ENCODE measurements at regions not wholly inside any gene's neighbourhood (a gene's known extent, or its start where the extent isn't known, plus 50 kb on each side); places are given as distances from the start of the nearest gene placed in this dataset.

DNA sequence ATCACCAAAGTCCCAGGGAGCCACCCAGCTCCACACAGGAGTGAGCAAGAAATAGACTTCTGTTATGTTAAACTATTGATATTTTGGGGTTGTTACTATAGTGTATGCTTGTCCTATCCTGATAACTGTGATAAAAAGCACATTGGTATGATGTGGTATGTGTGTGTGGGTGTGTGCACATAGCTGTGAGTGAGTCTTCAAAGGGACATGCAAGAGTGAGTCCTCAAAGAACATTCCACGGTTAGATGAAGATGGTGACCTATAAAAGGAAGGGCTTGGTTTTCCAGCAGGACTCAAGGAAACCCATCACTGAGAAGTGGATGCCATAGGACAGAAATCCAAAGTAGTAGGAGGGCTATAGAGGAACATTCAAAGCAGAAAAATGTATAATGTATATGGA is 342.9 kb downstream of the TSN start:
- TF ChIP-seq, protein P1, sequence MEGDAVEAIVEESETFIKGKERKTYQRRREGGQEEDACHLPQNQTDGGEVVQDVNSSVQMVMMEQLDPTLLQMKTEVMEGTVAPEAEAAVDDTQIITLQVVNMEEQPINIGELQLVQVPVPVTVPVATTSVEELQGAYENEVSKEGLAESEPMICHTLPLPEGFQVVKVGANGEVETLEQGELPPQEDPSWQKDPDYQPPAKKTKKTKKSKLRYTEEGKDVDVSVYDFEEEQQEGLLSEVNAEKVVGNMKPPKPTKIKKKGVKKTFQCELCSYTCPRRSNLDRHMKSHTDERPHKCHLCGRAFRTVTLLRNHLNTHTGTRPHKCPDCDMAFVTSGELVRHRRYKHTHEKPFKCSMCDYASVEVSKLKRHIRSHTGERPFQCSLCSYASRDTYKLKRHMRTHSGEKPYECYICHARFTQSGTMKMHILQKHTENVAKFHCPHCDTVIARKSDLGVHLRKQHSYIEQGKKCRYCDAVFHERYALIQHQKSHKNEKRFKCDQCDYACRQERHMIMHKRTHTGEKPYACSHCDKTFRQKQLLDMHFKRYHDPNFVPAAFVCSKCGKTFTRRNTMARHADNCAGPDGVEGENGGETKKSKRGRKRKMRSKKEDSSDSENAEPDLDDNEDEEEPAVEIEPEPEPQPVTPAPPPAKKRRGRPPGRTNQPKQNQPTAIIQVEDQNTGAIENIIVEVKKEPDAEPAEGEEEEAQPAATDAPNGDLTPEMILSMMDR (conservative IDR thresholded peaks at IDR 0.05): no peak
- no peak overlapping the region for H3K27ac ChIP-seq

DNA sequence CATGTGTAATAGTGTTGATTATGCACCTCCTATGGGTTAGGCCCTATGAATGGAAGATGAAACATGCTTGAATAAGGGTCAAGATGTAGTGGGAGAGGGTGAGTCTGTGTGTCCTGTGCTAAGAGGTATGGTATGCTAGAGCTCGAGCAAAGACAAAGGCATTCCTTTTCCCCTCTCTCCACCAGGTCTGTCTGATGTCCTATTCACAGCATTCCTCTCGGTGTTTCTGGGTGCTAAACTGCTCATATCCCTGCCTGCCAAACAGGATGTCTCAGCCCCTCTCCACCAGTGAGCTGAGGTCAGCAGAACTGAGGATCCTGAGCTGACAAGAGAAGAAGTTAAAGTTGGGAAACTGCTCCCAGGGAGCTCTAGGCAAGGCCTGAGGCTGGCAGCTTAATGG is 344.9 kb downstream of the TSN start:
- no peak overlapping the region for H3K27ac ChIP-seq
- TF ChIP-seq, protein P1 (conservative IDR thresholded peaks at IDR 0.05): no peak

DNA sequence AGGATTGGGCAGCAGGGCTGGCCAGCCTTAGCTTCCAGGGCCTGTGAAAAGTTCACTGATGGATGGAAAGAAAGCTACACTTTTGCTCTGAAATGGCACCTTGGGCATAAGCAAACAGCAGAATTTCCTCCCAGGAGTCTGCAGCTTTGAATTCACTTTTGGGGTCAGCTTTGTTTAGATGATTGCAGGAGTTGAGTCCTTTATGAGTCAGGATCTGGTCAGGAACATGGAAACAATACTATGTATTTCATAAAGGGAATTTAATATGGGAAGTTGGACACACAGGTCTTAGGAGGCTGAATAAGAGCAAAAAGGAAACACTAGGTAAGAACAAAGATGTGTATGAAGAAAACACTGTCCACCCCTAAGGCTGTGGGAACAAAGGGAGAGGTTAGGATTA is 345.3 kb downstream of the TSN start:
- TF ChIP-seq, protein P1 (conservative IDR thresholded peaks at IDR 0.05): no peak
- no peak overlapping the region for H3K27ac ChIP-seq

DNA sequence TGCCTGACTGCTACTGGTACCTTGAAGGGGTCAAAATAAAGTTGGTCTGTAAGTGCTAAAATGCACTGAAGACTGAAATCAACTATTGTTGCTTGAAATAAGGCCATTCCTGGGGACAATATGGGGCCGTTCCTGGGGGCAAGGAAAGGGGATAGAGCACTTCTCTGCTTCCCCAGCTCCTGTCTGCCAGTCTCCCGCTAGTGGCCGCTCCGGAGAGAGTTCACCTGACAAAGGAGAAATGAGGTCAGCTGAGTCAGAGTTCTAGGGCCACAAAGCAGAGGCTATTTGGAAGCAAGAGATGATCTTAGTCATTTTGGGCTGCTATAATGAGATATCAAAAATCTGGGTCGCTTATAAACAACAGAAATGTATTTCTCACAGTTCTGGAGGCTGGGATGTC is 345.9 kb downstream of the TSN start:
- TF ChIP-seq, protein P1 (conservative IDR thresholded peaks at IDR 0.05): no peak
- H3K27ac ChIP-seq: no peak overlapping the region

DNA sequence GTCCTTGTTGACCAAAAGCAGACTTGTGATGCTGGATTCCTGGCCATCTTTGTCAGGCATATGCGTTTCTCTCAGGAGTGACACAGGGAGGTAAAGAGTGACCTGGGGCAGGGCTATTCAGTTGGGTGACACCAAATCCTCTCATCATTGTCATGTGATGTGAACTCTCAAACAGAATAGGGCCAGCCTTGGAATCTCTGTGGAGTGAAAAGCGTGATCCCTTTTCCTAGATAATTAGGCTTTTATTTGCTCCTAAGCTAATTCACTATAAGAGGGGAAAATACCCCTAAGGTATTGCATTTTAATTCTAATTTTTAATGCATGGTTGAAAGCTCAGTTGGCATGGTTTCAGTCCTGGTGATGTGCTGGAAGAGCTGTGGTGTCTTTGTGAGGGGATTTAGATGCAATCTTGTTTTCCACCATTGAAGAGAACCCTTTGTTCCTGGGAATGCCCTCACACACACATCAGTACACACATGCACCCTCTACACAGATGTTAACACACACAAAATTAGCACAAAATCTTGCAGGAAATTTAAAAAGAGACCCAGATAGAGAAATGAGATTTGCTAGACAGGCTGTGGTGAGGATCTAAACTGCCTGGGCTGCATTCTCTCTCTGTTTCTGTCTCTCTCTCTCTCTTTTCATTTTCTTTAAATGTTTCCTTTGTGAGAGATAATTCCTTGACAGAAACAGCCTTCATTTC is 349.9 kb downstream of the TSN start:
- no peak overlapping the region for H3K27ac ChIP-seq
- TF ChIP-seq, protein P1 (conservative IDR thresholded peaks at IDR 0.05): no peak

DNA sequence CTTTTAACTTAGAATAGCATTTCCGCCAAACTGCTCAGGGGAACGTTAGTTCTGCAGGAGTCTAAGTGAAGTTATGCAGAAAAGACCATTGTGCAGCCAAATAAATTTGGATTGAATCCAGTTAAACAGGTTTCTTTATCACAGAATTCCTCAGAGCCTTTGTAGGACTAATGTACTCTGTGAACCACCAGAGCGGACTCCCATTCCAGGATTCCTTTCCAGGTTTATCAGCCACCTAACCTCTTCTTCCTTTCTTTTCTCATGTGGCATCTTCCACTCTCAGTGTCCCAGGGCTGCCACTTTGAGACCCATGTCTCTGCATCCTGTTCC is 350.4 kb downstream of the TSN start:
- no peak overlapping the region for H3K27ac ChIP-seq
- TF ChIP-seq, protein P1 (conservative IDR thresholded peaks at IDR 0.05): no peak

DNA sequence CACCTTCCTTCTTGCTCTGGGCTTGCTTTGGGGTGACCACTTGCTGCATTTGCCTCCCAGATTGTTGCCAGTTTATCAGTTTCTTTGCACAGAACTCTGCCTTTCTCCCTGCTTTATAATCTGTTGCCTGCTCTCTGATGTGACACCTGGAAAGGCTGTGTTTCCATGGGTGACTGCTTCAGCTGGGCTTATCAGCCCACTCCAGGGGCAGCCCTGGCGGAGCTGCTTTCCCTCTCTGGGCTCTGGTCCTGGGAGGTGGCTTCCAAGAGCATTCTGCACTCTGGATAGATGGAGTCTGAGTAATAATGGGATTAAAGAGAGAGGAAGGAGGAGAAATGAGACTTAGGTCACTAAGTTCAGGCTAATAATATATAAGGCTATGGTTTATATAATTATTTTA is 352.7 kb downstream of the TSN start:
- no peak overlapping the region for H3K27ac ChIP-seq
- TF ChIP-seq, protein P1 (conservative IDR thresholded peaks at IDR 0.05): no peak

Measured in VCaP (cell line).